Mesenchymal stem cell (in vitro differentiated cells and primary cell): ENCODE measurements at regions not wholly inside any gene's neighbourhood (a gene's known extent, or its start where the extent isn't known, plus 50 kb on each side); places are given as distances from the start of the nearest gene placed in this dataset.

Experiments
- DNase-seq: peaks from one replicate; pipeline ENCODE4 v3.0.0-alpha.2; 2013
- H2AFZ ChIP-seq: one replicate; pipeline ENCODE4 v1.6.1; 2013; ENCODE audit warnings: low read depth, mild to moderate bottlenecking, control low read depth, inconsistent platforms, low read length, moderate library complexity
- H2AK5ac ChIP-seq: 2 replicates; pipeline ENCODE4 v1.6.1; 2013; ENCODE audit warnings: low read length, moderate library complexity, mild to moderate bottlenecking, inconsistent platforms; ENCODE audit not compliant: severe bottlenecking
- H2BK120ac ChIP-seq: one replicate; pipeline ENCODE4 v1.6.1; 2013; ENCODE audit warnings: low read depth, mild to moderate bottlenecking, inconsistent platforms, low read length, moderate library complexity
- H2BK12ac ChIP-seq, 2 experiments: one replicate each; pipeline ENCODE4 v1.6.1; 2013; ENCODE audit warnings: inconsistent platforms in 2 of 2, low read length in 2 of 2, mild to moderate bottlenecking in 2 of 2, moderate library complexity in 2 of 2, control low read depth in 1 of 2
- H2BK15ac ChIP-seq: one replicate; pipeline ENCODE4 v1.6.1; 2013; ENCODE audit warnings: mild to moderate bottlenecking, low read depth, inconsistent platforms; ENCODE audit not compliant: poor library complexity, severe bottlenecking
- H2BK5ac ChIP-seq: 2 replicates; pipeline ENCODE4 v1.6.1; 2013; ENCODE audit warnings: low read depth, mild to moderate bottlenecking, low read length, control low read depth, inconsistent platforms; ENCODE audit not compliant: poor library complexity, severe bottlenecking
- H3K14ac ChIP-seq, 2 experiments: one replicate each; pipeline ENCODE4 v1.6.1; 2013; ENCODE audit warnings: inconsistent platforms in 2 of 2, low read length in 2 of 2, control low read depth in 1 of 2, mild to moderate bottlenecking in 1 of 2, moderate library complexity in 1 of 2
- H3K18ac ChIP-seq, 2 experiments: one replicate each; pipeline ENCODE4 v1.6.1; 2013; ENCODE audit warnings: inconsistent platforms in 2 of 2, low read length in 2 of 2, control low read depth in 1 of 2, low read depth in 1 of 2, mild to moderate bottlenecking in 1 of 2
- H3K23ac ChIP-seq, 2 experiments: one replicate each; pipeline ENCODE4 v1.6.1; 2013; ENCODE audit warnings: inconsistent platforms in 2 of 2, low read length in 2 of 2, mild to moderate bottlenecking in 2 of 2, moderate library complexity in 2 of 2, control low read depth in 1 of 2
- H3K27ac ChIP-seq: 2 replicates; pipeline ENCODE4 v1.5.1; 2013; ENCODE audit warnings: mild to moderate bottlenecking, moderate library complexity, low read length, control low read depth, inconsistent platforms; ENCODE audit not compliant: poor library complexity, severe bottlenecking
- H3K27me3 ChIP-seq, 2 experiments: 2 replicates each; pipeline versions ENCODE4 v1.6.1 to v1.7.0; 2013; ENCODE audit warnings: low read length in 2 of 2, mild to moderate bottlenecking in 2 of 2, moderate library complexity in 2 of 2, control low read depth in 1 of 2, inconsistent platforms in 1 of 2; ENCODE audit not compliant: control insufficient read depth in 1 of 2, insufficient read depth in 1 of 2
- H3K36me3 ChIP-seq, 2 experiments: 2 replicates each; pipeline versions ENCODE4 v1.6.1 to v1.7.0; 2013; ENCODE audit warnings: low read length in 2 of 2, control low read depth in 1 of 2, inconsistent platforms in 1 of 2, low read depth in 1 of 2, mild to moderate bottlenecking in 1 of 2; ENCODE audit not compliant: insufficient read depth in 2 of 2, control insufficient read depth in 1 of 2
- H3K4ac ChIP-seq, 2 experiments: one replicate each; pipeline ENCODE4 v1.6.1; 2013; ENCODE audit warnings: inconsistent platforms in 2 of 2, low read length in 2 of 2, mild to moderate bottlenecking in 2 of 2, moderate library complexity in 2 of 2, control low read depth in 1 of 2, low read depth in 1 of 2
- H3K4me1 ChIP-seq: 2 replicates; pipeline ENCODE4 v1.6.1; 2013; ENCODE audit warnings: low read depth, low read length, control low read depth; ENCODE audit not compliant: control insufficient read depth, insufficient read depth
- H3K4me2 ChIP-seq: 2 replicates; pipeline ENCODE4 v1.6.1; 2013; ENCODE audit warnings: low read length, mild to moderate bottlenecking, inconsistent platforms; ENCODE audit not compliant: poor library complexity, severe bottlenecking
- H3K4me3 ChIP-seq, 2 experiments: 2 replicates each; pipeline versions ENCODE4 v1.5.1 to v1.7.0; 2013; ENCODE audit warnings: low read length in 2 of 2, mild to moderate bottlenecking in 2 of 2, control low read depth in 1 of 2, low read depth in 1 of 2; ENCODE audit not compliant: insufficient read depth in 1 of 2
- H3K79me1 ChIP-seq: replicated peaks from 2 replicates; pipeline ENCODE4 v1.6.1; 2013; ENCODE audit warnings: mild to moderate bottlenecking, control low read depth, low read length, inconsistent platforms; ENCODE audit not compliant: poor library complexity, severe bottlenecking
- H3K9ac ChIP-seq: 2 replicates; pipeline ENCODE4 v1.7.0; 2013; ENCODE audit warnings: mild to moderate bottlenecking, low read length, moderate library complexity
- H3K9me3 ChIP-seq: 2 replicates; pipeline ENCODE4 v1.7.0; 2013; ENCODE audit warnings: mild to moderate bottlenecking, low read length; ENCODE audit not compliant: control insufficient read depth
- H4K8ac ChIP-seq: one replicate; pipeline ENCODE4 v1.6.1; 2013; ENCODE audit warnings: inconsistent platforms, mild to moderate bottlenecking, low read length, moderate library complexity
- H4K91ac ChIP-seq: one replicate; pipeline ENCODE4 v1.6.1; 2013; ENCODE audit warnings: mild to moderate bottlenecking, low read length, inconsistent platforms
- WGBS: methylation state at CpG from one replicate; pipeline ENCODE4 v1.1.7; 2013; ENCODE audit warnings: mixed read lengths; 5-methylcytosine and 5-hydroxymethylcytosine counted together

GRCh38 chr2:105636109-105636740 is 108.5 kb upstream of the NCK2 start:
- no peaks in the 10 kb centered on the region for H3K36me3 ChIP-seq
- no peak overlapping the region for H3K27ac ChIP-seq
- no peak overlapping the region for H3K4me2 ChIP-seq
- H2BK120ac ChIP-seq: no peak overlapping the region
- no peak overlapping the region for H2AK5ac ChIP-seq
- no peak overlapping the region for H3K9ac ChIP-seq
- no peak overlapping the region for H2BK5ac ChIP-seq
- no peaks in the 10 kb centered on the region for H3K9me3 ChIP-seq
- no peak overlapping the region for H3K4me3 ChIP-seq
- no peak overlapping the region for H2AFZ ChIP-seq
- no peak overlapping the region for H4K91ac ChIP-seq
- no peak overlapping the region for H2BK12ac ChIP-seq
- H3K27me3 ChIP-seq: peaks cover 5 to 43% of the 10 kb centered on the region in 2 experiments
- no peak overlapping the region for H2BK15ac ChIP-seq
- no peaks in the 10 kb centered on the region for H3K4me1 ChIP-seq
- peak overlapping the region in 1 of 2 experiments; percentile 49 for H3K14ac ChIP-seq
- H3K23ac ChIP-seq: no peak overlapping the region
- no peaks in the 10 kb centered on the region for H3K79me1 ChIP-seq
- no peak overlapping the region for H3K4ac ChIP-seq
- DNase-seq: no peak
- H4K8ac ChIP-seq: no peak overlapping the region
- 66% methylated on average over 8 of the region's 8 CpGs for WGBS
- H3K18ac ChIP-seq: no peak overlapping the region

- Histone ChIP-seq H3K18ac (no peak overlapping the region), H2BK12ac (no peak overlapping the region), H2BK15ac (no peak overlapping the region), H3K27me3 (peaks cover 11 to 49% of the 10 kb centered on the region in 2 experiments), H2BK120ac (no peak overlapping the region), H3K79me1 (no peaks in the 10 kb centered on the region), H3K36me3 (no peaks in the 10 kb centered on the region), H3K4me1 (no peaks in the 10 kb centered on the region), H4K91ac (no peak overlapping the region), H4K8ac (no peak overlapping the region), H3K4me3 (no peak overlapping the region), H3K23ac (no peak overlapping the region), H2AK5ac (no peak overlapping the region), H3K9me3 (no peaks in the 10 kb centered on the region), H3K4me2 (no peak overlapping the region), H2BK5ac (no peak overlapping the region), H2AFZ (no peak overlapping the region), H3K14ac (no peak overlapping the region), H3K27ac (no peak overlapping the region), H3K9ac (no peak overlapping the region), H3K4ac (no peak overlapping the region)
- WGBS: 85% methylated on average over 6 of the region's 7 CpGs
- DNase-seq: no peak
Observed at GRCh38 chr2:105635564-105635963, 109.1 kb upstream of the NCK2 start.

GRCh38 chr2:105634198-105634597 is 110.5 kb upstream of the NCK2 start:
- Histone ChIP-seq H3K27ac (no peak overlapping the region), H3K4me3 (no peak overlapping the region), H3K4me2 (no peak overlapping the region), H3K9me3 (no peaks in the 10 kb centered on the region), H3K4me1 (no peaks in the 10 kb centered on the region), H3K23ac (no peak overlapping the region), H2BK5ac (no peak overlapping the region), H3K4ac (no peak overlapping the region), H3K18ac (no peak overlapping the region), H2AK5ac (no peak overlapping the region), H3K9ac (no peak overlapping the region), H4K8ac (no peak overlapping the region), H4K91ac (no peak overlapping the region), H3K14ac (no peak overlapping the region), H3K36me3 (no peaks in the 10 kb centered on the region), H3K79me1 (no peaks in the 10 kb centered on the region), H2BK120ac (no peak overlapping the region), H2AFZ (no peak overlapping the region), H2BK12ac (no peak overlapping the region), H3K27me3 (peaks cover 16 to 52% of the 10 kb centered on the region in 2 experiments), H2BK15ac (no peak overlapping the region)
- DNase-seq: no peak
- WGBS: 56% methylated on average over 6 of the region's 7 CpGs

GRCh38 chr2:105631922-105632321 is 112.8 kb upstream of the NCK2 start:
- H2BK5ac ChIP-seq: no peak overlapping the region
- H3K4me2 ChIP-seq: no peak overlapping the region
- H3K27me3 ChIP-seq: peaks cover 35 to 61% of the 10 kb centered on the region in 2 experiments
- no peak overlapping the region for H3K14ac ChIP-seq
- H2BK12ac ChIP-seq: no peak overlapping the region
- H3K18ac ChIP-seq: no peak overlapping the region
- H3K4me1 ChIP-seq: no peaks in the 10 kb centered on the region
- no peak overlapping the region for H2AK5ac ChIP-seq
- no peak overlapping the region for H3K23ac ChIP-seq
- H3K4ac ChIP-seq: no peak overlapping the region
- no peak overlapping the region for H3K9ac ChIP-seq
- peaks cover 3% of the 10 kb centered on the region for H3K9me3 ChIP-seq
- no peak overlapping the region for H4K91ac ChIP-seq
- no peak overlapping the region for H3K27ac ChIP-seq
- H2BK15ac ChIP-seq: no peak overlapping the region
- H2AFZ ChIP-seq: no peak overlapping the region
- H4K8ac ChIP-seq: no peak overlapping the region
- no peak overlapping the region for H2BK120ac ChIP-seq
- no peaks in the 10 kb centered on the region for H3K36me3 ChIP-seq
- no peaks in the 10 kb centered on the region for H3K79me1 ChIP-seq
- no peak for DNase-seq
- H3K4me3 ChIP-seq: no peak overlapping the region
- 100% methylated on average over 1 of the region's 1 CpG for WGBS
